HG02885 (cell line): ENCODE measurements at regions not wholly inside any gene's neighbourhood (a gene's known extent, or its start where the extent isn't known, plus 50 kb on each side); places are given as distances from the start of the nearest gene placed in this dataset.
"Not testable (repeated sequence)": the region's sequence is repeated elsewhere in the genome, so short reads cannot be mapped to it uniquely, and the experiment has no call there.

ENCODE experiments used
- ATAC-seq: cut with Tn5 transposase; IDR thresholded peaks from one replicate; pipeline ENCODE4 v1.9.1; 2021; ENCODE audit warnings: mild to moderate bottlenecking; ENCODE audit not compliant: unreplicated experiment, poor library complexity

DNA sequence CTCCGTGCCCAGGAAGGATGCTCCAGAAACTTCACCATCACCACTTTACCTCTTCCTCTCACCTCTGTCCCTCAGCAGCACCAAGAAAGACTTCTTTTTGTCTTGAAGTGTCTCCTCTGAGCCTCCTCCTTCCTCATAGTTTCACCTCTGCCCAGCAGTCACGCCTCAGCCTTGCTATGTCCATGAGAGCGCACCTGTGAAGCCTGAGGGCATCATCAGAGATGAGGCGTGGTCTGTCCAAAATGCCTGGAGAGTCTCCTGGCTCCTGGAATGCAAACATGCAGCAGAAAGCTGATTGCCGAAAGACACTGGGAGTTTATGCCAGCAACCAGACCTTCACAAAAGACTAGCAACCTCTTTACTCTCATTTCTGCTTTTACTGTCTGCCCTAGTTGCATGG is 336.6 kb downstream of the TEX29 start:
- ATAC-seq: no peak

DNA sequence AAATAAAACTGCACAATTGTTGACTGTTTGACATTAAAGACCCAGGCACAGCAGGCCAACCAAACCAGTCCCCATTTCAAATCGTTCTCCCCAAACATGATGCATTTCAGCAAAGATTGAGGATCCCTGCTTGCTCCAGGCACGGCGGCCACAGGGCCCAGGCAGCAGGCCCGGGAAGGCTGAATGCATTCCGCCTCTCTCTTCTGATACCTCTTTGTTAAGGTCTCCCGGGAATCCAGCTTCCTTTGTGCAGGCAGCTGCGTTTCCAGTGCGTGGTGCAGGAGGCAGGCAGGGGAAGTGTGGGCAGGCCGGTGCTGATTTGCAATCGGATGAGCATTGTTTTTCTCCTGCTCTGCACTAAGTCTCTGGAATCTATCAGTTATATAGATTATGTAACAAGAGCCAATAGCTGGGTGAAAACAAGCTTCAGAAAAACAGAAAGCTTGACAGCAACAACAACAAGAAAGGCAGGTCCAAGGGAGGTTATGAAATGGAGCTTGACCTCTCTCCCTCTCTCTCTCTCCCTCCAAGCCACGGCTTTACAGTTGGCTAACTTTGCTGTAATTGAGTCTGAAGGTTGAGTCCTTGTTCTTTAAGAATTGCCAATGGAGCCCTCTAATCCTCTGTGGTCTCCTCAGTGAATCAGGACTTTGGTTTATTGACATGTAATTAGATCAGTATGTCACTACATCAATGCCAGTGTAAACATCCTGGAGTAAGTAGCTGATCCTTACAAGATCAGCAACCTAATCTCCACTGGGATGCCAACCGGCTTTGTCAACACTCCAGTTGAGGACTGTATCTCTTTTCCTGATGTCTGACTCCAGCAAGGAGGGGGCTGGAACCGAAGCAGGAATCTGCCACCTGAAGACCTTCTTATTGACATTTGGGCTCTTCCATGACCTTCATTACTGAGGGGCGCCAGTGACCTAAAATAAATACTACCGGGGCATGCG is 338.0 kb downstream of the TEX29 start:
- ATAC-seq: no peak

GRCh38 chr13:111659219-111659775 is 338.9 kb downstream of the TEX29 start:
- no peak for ATAC-seq

DNA sequence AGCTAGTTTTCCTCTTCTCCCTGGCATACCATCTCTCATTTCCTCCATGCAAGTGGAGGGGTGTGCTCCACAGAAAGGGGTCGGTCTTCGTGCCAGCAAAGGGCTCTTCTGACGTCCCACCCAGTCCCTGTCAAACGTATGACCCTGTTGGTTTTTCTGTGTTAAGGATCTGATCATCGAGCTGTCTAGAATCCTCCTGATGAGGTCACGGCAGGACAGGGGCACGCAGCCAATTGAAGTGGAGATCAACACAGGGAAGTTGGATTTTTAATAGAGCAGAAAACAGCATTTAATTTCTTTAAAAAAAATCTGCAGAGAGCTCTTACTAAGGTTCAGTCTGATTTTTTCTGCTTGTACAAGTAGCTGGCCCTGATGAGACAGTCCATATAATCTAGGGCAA is 339.4 kb downstream of the TEX29 start:
- ATAC-seq: no peak

DNA sequence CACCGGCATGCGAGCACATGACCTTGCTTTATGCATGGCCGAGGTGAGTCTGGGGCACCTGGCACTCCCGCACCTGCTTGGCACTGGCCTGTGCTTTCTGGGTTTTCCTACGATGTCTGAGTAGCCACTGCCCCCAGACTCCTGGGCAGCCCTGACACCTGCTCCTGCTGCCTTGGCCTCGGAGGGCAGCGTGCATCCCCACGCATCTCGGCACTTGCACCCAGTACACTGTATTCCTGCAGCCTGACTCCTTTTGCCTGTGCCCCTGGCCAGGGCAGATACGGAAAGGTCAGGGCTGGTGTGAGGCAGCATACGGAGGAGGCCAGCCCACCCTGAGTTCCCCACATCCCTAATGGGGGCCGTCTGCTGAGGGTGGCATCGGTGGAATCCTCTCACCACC is 340.6 kb downstream of the TEX29 start:
- ATAC-seq: no peak

- ATAC-seq: no peak
Measured at GRCh38 chr13:111661776-111662175, 341.3 kb downstream of the TEX29 start.

DNA sequence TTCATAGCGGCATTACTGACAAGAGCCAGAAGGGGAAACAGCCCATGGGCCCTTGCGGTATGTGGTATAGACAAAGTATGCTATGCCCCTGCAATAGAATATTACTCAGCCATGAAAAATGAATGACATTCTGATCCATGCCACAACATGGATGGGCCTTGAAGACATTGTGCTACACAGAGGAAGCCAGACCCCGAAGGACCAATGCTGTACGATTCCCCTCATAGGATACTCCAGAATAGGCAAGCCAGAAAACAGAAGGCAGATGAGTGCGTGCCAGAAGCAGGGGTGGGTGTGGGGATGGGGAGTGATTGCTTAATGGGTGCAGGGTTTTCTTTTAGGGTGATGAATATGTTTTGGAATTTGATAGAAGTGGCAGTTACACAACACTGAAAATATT is 342.0 kb downstream of the TEX29 start:
- ATAC-seq: no peak

DNA sequence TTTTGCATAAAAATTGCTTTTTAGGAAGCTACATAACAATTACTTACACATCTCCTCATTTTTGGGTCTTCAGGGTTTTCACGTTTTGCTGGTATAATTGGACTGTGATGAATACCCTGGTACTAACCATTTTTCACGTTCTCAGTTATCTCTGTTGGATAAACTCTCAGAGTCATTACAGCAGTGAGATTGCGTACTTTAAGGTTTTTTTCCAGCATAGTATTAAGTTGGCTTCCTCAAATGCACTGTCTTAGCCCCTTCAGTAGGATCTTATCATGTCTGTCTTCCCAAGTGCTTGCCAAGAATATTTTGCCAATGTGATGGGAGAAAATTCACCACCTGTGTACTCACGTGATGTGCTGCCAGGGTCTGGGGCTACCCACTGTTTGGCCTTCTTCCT is 342.5 kb downstream of the TEX29 start:
- ATAC-seq: no peak

DNA sequence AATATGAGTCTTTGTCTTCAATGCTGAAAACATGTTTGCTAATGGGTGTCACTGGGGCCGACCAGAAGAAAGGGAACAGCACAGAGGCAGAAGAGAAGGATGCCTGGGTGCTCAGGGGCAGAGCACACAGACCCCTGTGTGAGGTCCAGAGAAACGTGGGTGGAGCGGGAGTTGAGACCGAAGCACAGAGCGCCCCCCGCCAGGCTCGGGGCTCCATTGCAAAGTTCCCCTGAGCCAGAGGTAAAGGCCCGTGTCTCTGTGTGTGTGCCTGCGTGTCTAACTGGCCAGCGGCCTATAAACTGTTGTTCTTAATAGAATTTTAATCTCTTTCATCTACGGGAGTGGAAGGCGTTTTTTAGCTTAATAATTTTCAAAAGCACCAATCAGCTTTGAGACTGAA is 343.1 kb downstream of the TEX29 start:
- no peak for ATAC-seq

DNA sequence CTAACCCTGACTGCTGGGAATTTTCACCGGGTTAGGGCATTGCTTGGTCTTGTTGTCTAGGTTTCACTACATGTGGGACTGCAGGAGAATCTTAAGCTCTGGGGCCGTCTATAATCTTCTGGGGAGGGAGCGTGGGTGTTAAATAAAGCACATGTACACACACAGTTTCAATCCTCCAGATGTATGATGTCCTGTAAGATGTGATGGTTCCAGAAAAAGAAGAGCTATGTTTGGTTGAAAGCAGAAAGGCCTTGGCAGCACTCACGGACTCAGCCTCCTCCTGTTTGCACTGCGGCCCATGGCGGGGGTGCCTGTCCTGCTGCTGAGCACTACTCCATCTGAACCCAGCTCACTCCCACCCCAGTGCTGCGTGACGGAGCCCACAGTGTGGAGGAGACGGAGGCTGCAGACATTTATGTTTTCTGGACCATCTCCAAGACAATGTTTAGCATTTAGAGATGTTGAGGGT is 343.5 kb downstream of the TEX29 start:
- no peak for ATAC-seq

- no peak for ATAC-seq
Measured at GRCh38 chr13:111664696-111665095, 344.3 kb downstream of the TEX29 start.

DNA sequence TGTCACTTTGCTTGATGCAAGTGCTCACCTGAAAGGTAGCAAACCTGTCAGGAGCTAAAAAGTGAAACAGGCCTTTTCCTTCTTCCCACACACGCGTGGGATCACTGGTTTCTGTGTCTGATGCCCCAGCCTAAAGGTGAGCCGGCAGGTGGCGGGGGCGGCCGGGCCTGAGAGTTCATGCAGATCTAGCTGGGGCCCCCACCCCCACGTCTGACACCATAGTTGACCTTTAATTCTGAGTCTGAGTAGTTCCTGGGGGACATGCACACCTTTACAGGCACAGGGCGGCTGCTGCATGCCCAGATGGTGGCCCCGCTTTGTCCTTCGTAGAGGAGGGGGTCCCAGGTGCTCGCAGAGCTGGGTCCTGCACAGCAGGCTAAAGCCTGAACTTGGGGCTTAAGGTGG is 345.3 kb downstream of the TEX29 start:
- ATAC-seq: no peak

DNA sequence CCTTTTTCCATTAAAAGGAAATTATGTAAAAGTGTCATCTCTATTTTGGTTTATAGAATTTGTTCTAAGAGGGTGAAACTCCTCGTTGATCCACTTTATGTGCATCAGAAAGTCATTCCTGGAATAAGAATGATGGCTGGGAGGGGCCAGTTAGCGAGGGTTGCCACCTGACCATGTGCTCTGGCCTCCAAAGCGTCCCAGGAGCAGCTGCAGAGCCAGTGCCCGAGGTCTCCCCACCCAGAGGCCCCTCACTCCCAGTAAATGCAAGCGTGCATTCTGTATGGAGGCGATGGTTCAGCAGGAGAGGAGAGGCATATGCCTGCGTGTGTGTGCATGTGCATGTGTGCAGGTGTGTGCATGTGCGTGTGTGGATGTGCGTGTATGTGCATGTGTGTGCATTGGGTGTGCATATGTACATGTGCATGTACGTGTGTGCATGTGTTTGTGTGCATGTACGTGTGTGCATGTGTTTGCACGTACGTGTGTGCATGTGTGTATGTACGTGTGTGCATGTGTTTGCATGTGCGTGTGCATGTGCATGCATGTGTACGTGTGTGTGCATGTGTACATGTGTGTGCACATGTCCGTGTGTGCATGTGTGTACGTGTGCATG is 345.8 kb downstream of the TEX29 start:
- ATAC-seq: no peak

- no peak for ATAC-seq
Measured at GRCh38 chr13:111667757-111668156, 347.3 kb downstream of the TEX29 start.

DNA sequence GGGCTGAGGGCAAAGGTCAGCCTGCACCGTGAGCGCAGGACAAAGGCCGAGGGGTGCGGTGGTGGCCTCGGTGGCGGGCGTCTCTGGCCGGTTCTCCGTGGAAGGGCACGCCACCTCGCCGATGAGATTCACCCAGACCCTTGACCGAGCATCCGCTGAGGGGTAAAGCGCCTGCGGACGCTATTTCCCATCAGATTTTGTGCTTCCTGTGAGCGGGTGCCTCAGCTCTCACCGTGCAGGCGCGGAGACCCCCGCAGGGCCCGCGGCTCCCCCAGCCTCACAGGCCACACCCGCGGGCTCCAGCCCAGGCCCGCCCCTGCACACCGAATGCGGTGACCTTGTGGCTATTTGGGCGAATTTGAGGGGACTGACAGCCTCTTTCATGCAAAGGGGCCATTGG is 348.0 kb downstream of the TEX29 start:
- no peak for ATAC-seq

- ATAC-seq: not testable (repeated sequence)
Measured at GRCh38 chr13:111672198-111672597, 351.8 kb downstream of the TEX29 start.

- not testable (repeated sequence) for ATAC-seq
Measured at GRCh38 chr13:111678120-111678882, 357.9 kb downstream of the TEX29 start.

DNA sequence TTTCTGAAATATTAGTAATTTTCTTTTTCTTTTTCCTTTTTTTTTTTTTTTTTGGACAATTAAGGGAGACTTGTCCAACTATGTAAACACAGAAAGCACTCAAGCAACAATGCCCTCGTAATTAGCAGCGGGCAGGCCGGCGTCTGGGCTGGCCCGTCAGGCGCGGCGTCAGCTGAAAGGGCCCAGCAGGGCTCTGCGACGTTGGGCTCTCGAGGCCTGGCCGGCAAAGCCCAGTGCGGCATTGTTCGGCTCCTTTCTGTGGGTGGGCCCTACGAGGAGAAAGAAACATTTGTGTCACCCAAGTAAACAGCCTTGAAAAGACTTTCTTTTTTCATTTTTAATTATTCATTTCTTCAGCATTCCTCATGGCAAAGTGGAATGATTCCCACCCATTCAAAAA is 359.2 kb downstream of the TEX29 start:
- ATAC-seq: not testable (repeated sequence)

DNA sequence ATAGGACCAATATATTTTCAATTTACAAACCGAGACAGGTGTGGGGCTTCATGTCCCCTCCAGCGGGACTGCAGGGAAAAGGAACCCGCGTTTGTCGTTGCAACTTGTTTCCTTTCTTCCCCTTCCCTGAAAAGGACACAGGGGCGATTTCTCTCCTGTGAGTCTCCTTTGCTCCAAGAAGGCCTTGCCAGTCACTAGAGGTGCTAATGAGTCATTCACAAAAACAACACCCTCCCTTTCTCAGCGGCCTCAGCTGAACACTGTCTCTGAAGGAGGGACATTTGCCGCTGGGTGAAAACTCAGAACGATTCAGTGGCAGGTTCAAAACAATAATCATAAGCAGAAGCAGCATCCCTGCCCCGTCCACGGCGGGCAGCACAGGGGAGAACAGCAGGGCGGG is 359.7 kb downstream of the TEX29 start:
- ATAC-seq: not testable (repeated sequence)

DNA sequence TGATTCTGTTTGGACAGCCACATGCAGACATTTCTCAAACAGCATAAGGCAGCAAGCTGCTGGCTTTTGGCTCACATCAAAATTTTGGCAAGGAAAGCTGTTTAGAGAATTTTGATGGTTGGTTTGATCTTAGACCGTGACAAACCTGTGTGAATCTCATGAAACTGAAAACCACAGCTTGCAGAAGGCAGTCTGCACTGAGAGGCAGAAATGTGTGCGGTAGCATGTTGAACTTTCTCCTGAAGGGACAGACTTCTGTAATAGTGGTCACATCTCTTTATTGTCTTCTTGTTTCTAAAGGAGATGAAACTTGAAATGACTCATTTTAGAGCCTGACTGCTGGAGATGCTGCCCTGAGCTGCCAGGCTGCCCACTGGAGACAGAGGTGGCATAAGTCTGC is 371.6 kb downstream of the TEX29 start:
- ATAC-seq: peak; percentile 54

GRCh38 chr13:111696121-111696520 is 370.8 kb upstream of the SOX1 start:
- ATAC-seq: not testable (repeated sequence)
